ENCODE measurements at regions not wholly inside any gene's neighbourhood (a gene's known extent, or its start where the extent isn't known, plus 50 kb on each side); places are given as distances from the start of the nearest gene placed in this dataset.
A peak's percentile ranks its signal among the peaks of the same experiment; 100 is the strongest.

GRCh38 chr5:142427015-142427364 lies 102.2 kb upstream of the SPRY4 start:
- no peaks in the 10 kb centered on the region for H3K36me3 ChIP-seq (ENCODE audit: insufficient read depth, low read length)
- H3K27ac ChIP-seq (ENCODE audit: low read length), result peak overlapping the region; percentile 82
- H3K9ac ChIP-seq (ENCODE audit: low read depth, low read length), result peak overlapping the region; percentile 30
- no peak overlapping the region for H2AFZ ChIP-seq (ENCODE audit: low read depth, low read length)
- H3K27me3 ChIP-seq (ENCODE audit: insufficient read depth, low read length, poor library complexity), result no peaks in the 10 kb centered on the region
- no peaks in the 10 kb centered on the region for H3K9me3 ChIP-seq (ENCODE audit: insufficient read depth, low read length, severe bottlenecking)
- no peaks in the 10 kb centered on the region for H3K79me2 ChIP-seq (ENCODE audit: insufficient read depth, low read length)
- H4K20me1 ChIP-seq (ENCODE audit: insufficient read depth, low read length), result no peaks in the 10 kb centered on the region
- TF ChIP-seq, protein P1, sequence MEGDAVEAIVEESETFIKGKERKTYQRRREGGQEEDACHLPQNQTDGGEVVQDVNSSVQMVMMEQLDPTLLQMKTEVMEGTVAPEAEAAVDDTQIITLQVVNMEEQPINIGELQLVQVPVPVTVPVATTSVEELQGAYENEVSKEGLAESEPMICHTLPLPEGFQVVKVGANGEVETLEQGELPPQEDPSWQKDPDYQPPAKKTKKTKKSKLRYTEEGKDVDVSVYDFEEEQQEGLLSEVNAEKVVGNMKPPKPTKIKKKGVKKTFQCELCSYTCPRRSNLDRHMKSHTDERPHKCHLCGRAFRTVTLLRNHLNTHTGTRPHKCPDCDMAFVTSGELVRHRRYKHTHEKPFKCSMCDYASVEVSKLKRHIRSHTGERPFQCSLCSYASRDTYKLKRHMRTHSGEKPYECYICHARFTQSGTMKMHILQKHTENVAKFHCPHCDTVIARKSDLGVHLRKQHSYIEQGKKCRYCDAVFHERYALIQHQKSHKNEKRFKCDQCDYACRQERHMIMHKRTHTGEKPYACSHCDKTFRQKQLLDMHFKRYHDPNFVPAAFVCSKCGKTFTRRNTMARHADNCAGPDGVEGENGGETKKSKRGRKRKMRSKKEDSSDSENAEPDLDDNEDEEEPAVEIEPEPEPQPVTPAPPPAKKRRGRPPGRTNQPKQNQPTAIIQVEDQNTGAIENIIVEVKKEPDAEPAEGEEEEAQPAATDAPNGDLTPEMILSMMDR (IDR thresholded peaks at IDR 0.05; ENCODE audit: borderline replicate concordance, extremely low read depth, low read length, poor library complexity, severe bottlenecking), result no peak
- no peak for TF ChIP-seq EZH2 (IDR thresholded peaks at IDR 0.05; ENCODE audit: borderline replicate concordance, low read depth, low read length, severe bottlenecking)
- peak; percentile 24 for DNase-seq
- no peak for ATAC-seq (ENCODE audit: insufficient read depth, low read depth)
- H3K4me3 ChIP-seq (ENCODE audit: low read depth in 1 of 2, low read length in 2 of 2), result no peak overlapping the region
- peaks cover 84% of the 10 kb centered on the region for H3K4me1 ChIP-seq (ENCODE audit: insufficient read depth, low read length)
- H3K4me2 ChIP-seq (ENCODE audit: insufficient read depth, low read length), result peak overlapping the region; percentile 33

- Histone ChIP-seq H3K4me1 (ENCODE audit: insufficient read depth, low read length) (peaks cover 84% of the 10 kb centered on the region), H4K20me1 (ENCODE audit: insufficient read depth, low read length) (no peaks in the 10 kb centered on the region), H3K4me2 (ENCODE audit: insufficient read depth, low read length) (peak overlapping the region; percentile 33), H3K9me3 (ENCODE audit: insufficient read depth, low read length, severe bottlenecking) (no peaks in the 10 kb centered on the region), H3K27me3 (ENCODE audit: insufficient read depth, low read length, poor library complexity) (no peaks in the 10 kb centered on the region), H2AFZ (ENCODE audit: low read depth, low read length) (no peak overlapping the region), H3K27ac (ENCODE audit: low read length) (peak overlapping the region; percentile 82), H3K79me2 (ENCODE audit: insufficient read depth, low read length) (no peaks in the 10 kb centered on the region), H3K4me3 (ENCODE audit: low read depth in 1 of 2, low read length in 2 of 2) (no peak overlapping the region), H3K36me3 (ENCODE audit: insufficient read depth, low read length) (no peaks in the 10 kb centered on the region), H3K9ac (ENCODE audit: low read depth, low read length) (peak overlapping the region; percentile 30)
- TF ChIP-seq, protein P1 (IDR thresholded peaks at IDR 0.05; ENCODE audit: borderline replicate concordance, extremely low read depth, low read length, poor library complexity, severe bottlenecking), result no peak
- TF ChIP-seq EZH2 (IDR thresholded peaks at IDR 0.05; ENCODE audit: borderline replicate concordance, low read depth, low read length, severe bottlenecking), result no peak
- peak; percentile 88 for DNase-seq
- peak; percentile 89 for ATAC-seq (ENCODE audit: insufficient read depth, low read depth)
These were observed 101.6 kb upstream of the SPRY4 start for GRCh38 chr5:142426129-142427014.

DNA sequence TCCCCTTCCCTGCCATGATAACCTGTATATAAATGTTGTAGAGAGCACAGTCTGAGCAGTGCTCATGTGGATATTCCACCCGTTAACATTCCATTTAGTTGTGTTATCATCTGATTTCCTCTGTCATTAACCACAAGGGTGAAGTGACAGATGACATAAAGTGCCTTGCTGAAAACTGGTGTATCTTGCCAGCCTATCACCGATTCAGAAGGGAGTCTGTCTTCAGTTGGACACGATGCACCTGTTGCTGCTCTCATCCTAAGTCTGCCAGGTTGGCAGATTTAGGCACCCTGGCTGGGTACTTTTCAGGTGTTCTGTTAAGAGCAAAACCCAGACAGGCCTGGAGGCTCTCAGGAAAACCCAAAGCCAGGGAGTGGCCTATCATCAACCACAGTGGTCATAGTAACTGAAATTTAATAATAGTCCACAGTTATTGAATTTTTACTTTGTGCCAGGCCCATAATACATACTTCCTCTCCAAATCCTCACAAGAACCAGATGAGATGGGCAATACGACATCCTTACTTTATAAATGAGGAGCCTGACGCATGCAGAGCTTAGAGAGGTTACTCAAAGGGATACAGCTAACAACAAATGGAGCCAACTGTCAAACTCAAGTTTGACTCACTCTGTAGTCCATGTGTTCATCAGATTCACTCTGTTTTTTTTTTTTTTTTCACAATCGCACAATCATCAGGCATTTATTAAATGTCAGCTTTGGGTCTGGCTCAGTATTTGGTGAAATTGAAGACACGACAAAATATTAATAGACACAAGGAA lies 100.7 kb upstream of the SPRY4 start:
- no peaks in the 10 kb centered on the region for H3K79me2 ChIP-seq (ENCODE audit: insufficient read depth, low read length)
- peaks cover 85% of the 10 kb centered on the region for H3K4me1 ChIP-seq (ENCODE audit: insufficient read depth, low read length)
- no peak overlapping the region for H3K4me3 ChIP-seq (ENCODE audit: low read depth in 1 of 2, low read length in 2 of 2)
- H3K9me3 ChIP-seq (ENCODE audit: insufficient read depth, low read length, severe bottlenecking), result no peaks in the 10 kb centered on the region
- peak overlapping the region; percentile 33; the same call in 1 of the 2 replicates for H3K4me2 ChIP-seq (ENCODE audit: insufficient read depth, low read length)
- no peaks in the 10 kb centered on the region for H4K20me1 ChIP-seq (ENCODE audit: insufficient read depth, low read length)
- peak overlapping the region; percentile 30 for H3K9ac ChIP-seq (ENCODE audit: low read depth, low read length)
- no peak overlapping the region for H2AFZ ChIP-seq (ENCODE audit: low read depth, low read length)
- H3K36me3 ChIP-seq (ENCODE audit: insufficient read depth, low read length), result no peaks in the 10 kb centered on the region
- no peaks in the 10 kb centered on the region for H3K27me3 ChIP-seq (ENCODE audit: insufficient read depth, low read length, poor library complexity)
- peak overlapping the region; percentile 82 for H3K27ac ChIP-seq (ENCODE audit: low read length)
- DNase-seq, result no peak
- no peak for ATAC-seq (ENCODE audit: insufficient read depth, low read depth)
- TF ChIP-seq, protein P1 (IDR thresholded peaks at IDR 0.05; ENCODE audit: borderline replicate concordance, extremely low read depth, low read length, poor library complexity, severe bottlenecking), result no peak
- TF ChIP-seq EZH2 (IDR thresholded peaks at IDR 0.05; ENCODE audit: borderline replicate concordance, low read depth, low read length, severe bottlenecking), result no peak
